DMS53 (cell line): ENCODE measurements at regions not wholly inside any gene's neighbourhood (a gene's known extent, or its start where the extent isn't known, plus 50 kb on each side); places are given as distances from the start of the nearest gene placed in this dataset.

Source experiments
- DNase-seq: peaks from one replicate; lab custom pipeline; 2025; lab: John Stamatoyannopoulos, UW

DNA sequence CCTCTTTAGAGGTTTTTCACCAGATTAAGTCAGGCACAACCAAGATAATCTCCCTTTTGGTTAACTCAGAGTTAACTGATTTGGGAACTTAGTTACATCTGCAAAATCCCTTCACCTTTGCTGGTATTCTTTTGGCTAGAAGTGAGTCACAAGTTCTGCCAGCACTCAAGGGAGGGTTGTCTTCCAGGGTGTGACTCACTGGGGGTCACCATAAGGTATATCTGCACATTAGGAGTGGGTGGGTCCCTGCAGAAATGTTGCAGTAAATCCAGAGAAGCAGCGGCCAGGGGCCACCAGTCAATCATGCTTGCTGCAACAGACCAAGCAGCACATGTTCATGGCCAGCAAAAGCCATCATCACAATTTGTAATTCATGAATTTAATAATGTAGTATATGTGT lies 59.8 kb upstream of the MAML3 start:
- no peak for DNase-seq

DNA sequence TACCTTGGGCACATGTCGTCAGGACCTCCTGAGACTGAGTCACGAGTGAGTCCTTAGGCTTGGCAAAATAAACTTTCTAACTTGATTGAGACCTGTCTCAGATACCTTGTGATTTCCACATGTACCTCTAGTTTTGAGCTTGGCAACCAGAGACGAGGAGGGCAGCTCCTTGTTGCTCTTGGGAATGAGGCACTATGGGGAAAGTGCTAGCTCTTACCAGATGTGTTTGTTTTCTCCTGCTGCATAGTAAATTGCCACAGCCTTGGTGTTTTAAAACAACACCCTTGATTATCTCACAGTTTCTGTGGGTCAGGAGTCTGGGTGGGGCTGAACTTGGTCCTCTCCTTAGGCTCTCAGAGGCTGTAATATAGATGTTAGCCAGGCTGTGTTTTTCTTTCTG lies 59.1 kb upstream of the MAML3 start:
- DNase-seq = no peak

DNA sequence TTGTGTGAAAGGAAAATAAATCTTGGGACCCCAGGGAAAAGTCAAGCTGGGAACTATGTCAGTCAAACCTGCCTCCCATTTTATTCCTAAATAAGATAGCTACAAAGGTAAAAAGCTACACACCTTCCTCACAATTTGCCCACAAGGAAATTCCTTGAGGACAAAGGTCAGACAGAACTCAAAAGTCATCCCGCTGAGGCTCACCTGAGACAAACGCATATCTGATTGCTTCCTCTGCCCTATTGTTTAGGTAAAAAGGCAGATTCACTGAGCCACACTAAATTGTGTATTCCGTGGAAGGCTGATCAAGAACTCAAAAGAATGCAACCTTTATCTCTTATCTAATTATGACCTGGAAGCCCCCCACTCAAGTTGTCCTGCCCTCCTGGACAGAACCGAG lies 58.7 kb upstream of the MAML3 start:
- no peak for DNase-seq

DNA sequence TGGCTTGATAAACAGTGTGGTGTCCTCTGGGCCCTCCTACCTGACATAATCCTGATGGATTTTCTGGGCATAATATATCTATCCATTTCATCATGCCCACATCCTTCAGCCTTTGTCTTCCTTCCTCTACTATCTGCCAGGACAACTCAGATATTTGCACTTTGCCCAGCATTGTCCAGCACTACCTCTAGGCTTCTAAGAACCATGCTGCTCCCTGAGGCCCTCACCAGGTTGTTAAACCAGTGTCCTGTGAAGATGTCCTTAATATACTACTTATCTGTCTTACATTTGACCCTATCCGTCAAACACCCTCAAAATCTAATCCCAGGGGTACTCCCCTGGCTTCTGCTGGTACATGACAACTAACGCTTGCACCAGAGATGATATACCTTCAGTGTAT lies 58.2 kb upstream of the MAML3 start:
- DNase-seq = no peak

DNA sequence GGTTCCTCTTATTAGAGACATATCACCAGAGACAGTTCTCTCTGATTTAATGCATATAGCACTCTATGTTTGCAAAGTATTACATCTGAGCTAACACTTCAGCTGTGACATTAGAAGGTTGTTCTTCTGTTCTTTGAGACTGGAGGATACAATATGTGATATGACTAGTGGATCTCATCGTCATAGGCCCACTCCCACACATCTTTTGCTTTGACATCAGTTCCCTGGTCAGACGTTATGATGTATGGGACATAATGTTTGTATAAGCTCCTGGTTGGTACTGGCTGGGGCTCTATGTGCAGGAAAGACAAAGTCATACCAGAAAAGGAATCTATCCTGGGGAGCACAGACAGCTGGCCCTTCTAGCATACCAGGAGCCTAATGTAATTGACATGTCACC lies 57.7 kb upstream of the MAML3 start:
- DNase-seq = no peak

DNA sequence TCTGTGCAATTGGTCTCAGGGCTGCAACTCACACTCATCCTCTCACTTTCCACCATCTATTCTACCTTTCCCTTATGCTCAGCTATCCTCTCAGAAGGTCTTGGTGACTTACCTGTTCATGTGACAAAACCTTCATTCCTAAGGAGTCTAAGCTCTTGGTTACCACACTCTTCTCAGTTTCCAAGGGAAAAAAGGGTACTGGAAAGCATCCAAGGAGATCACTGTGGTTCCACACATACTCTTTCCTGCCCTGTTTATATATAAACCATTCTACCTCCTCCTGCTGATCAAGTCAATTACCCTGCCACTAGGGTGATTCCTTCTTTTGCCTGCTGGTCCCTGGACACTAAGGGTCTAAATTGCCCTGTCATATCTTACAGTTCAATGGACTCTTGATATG lies 57.2 kb upstream of the MAML3 start:
- DNase-seq = no peak

DNA sequence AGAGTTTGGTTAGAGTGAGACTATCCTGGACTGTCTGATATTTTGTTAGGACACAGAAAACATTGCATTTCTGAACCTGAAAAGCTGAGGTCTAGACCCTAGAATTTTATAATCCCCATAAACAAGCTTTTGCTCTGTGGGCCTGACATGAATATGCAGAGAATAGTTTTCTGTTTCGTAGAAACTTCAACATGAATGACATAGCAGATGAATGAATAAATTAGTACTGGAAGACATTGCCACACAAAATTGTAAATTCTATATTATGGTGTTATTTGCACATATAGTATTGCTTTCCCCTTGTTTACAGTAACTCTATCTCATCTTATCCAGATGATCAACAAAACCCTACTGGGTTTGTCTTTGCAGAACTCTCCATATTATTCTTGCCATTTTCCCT lies 54.9 kb upstream of the MAML3 start:
- no peak for DNase-seq
